ENCODE measurements at regions not wholly inside any gene's neighbourhood (a gene's known extent, or its start where the extent isn't known, plus 50 kb on each side); places are given as distances from the start of the nearest gene placed in this dataset.

DNA sequence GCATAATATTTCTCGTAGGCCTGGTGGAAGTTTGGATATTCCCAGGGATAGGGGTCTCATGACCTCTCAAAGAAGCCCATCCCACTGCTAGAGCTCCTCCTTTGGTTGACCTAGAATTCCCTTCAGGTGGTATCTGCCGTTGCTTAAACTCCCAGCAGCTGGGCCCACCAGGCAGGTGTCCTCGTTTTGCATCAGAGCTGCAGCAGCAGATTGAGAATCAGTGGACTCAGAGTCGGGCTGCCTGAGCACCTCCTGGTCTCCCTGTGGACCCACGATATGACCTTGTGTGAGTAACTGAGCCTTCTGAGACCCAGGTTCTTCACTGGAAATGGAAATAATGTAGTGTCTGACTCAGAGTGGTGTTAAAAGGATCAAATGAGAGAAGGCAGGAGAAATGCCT is 132.7 kb downstream of the PAPOLA start:
- TF ChIP-seq, protein P1, sequence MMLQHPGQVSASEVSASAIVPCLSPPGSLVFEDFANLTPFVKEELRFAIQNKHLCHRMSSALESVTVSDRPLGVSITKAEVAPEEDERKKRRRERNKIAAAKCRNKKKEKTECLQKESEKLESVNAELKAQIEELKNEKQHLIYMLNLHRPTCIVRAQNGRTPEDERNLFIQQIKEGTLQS (IDR thresholded peaks at IDR 0.05) = no peak
- TF ChIP-seq, protein P2, sequence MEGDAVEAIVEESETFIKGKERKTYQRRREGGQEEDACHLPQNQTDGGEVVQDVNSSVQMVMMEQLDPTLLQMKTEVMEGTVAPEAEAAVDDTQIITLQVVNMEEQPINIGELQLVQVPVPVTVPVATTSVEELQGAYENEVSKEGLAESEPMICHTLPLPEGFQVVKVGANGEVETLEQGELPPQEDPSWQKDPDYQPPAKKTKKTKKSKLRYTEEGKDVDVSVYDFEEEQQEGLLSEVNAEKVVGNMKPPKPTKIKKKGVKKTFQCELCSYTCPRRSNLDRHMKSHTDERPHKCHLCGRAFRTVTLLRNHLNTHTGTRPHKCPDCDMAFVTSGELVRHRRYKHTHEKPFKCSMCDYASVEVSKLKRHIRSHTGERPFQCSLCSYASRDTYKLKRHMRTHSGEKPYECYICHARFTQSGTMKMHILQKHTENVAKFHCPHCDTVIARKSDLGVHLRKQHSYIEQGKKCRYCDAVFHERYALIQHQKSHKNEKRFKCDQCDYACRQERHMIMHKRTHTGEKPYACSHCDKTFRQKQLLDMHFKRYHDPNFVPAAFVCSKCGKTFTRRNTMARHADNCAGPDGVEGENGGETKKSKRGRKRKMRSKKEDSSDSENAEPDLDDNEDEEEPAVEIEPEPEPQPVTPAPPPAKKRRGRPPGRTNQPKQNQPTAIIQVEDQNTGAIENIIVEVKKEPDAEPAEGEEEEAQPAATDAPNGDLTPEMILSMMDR (IDR thresholded peaks at IDR 0.05 in 2 of 3, conservative IDR thresholded peaks at IDR 0.05 in 1 of 3; ENCODE audit: borderline replicate concordance in 1 of 3, insufficient read depth in 1 of 3, low read depth in 2 of 3, low read length in 2 of 3) = no peak
- TF ChIP-seq POLR2AphosphoS5 (IDR thresholded peaks at IDR 0.05; ENCODE audit: low read depth, low read length) = no peak
- TF ChIP-seq, protein P3, sequence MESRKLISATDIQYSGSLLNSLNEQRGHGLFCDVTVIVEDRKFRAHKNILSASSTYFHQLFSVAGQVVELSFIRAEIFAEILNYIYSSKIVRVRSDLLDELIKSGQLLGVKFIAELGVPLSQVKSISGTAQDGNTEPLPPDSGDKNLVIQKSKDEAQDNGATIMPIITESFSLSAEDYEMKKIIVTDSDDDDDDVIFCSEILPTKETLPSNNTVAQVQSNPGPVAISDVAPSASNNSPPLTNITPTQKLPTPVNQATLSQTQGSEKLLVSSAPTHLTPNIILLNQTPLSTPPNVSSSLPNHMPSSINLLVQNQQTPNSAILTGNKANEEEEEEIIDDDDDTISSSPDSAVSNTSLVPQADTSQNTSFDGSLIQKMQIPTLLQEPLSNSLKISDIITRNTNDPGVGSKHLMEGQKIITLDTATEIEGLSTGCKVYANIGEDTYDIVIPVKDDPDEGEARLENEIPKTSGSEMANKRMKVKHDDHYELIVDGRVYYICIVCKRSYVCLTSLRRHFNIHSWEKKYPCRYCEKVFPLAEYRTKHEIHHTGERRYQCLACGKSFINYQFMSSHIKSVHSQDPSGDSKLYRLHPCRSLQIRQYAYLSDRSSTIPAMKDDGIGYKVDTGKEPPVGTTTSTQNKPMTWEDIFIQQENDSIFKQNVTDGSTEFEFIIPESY (IDR thresholded peaks at IDR 0.05; ENCODE audit: extremely low read depth, insufficient replicate concordance, low read length) = no peak
